Fibroblast of upper back skin (primary cell): ENCODE measurements at regions not wholly inside any gene's neighbourhood (a gene's known extent, or its start where the extent isn't known, plus 50 kb on each side); places are given as distances from the start of the nearest gene placed in this dataset.

Experiments
- DNase-seq: peaks from one replicate; pipeline ENCODE4 v3.0.0-alpha.2; 2013

GRCh38 chr6:140956571-140957369, 1176.0 kb upstream of the GJE1 start:
- DNase-seq: peak; percentile 72

GRCh38 chr6:140940251-140940925, 1192.3 kb upstream of the GJE1 start:
- DNase-seq: no peak

GRCh38 chr6:140932909-140933308, 1199.8 kb upstream of the GJE1 start:
- no peak for DNase-seq

- no peak for DNase-seq
Measured at GRCh38 chr6:140931581-140931980, 1201.1 kb upstream of the GJE1 start.

GRCh38 chr6:140929121-140929520, 1203.6 kb upstream of the GJE1 start:
- DNase-seq: no peak

- DNase-seq: no peak
Measured at GRCh38 chr6:140923048-140923447, 1209.7 kb upstream of the GJE1 start.

GRCh38 chr6:140921366-140922226, 1211.1 kb upstream of the GJE1 start:
- peak; percentile 92 for DNase-seq

GRCh38 chr6:140917911-140918310, 1214.8 kb upstream of the GJE1 start:
- no peak for DNase-seq

GRCh38 chr6:140915551-140915950, 1217.2 kb upstream of the GJE1 start:
- no peak for DNase-seq

GRCh38 chr6:140915103-140915502, 1217.6 kb upstream of the GJE1 start:
- peak; percentile 20 for DNase-seq

- DNase-seq: no peak
Measured at GRCh38 chr6:140912686-140913085, 1220.0 kb upstream of the GJE1 start.

GRCh38 chr6:140909625-140910024, 1223.1 kb upstream of the GJE1 start:
- DNase-seq: peak; percentile 20

- peak; percentile 62 for DNase-seq
Measured at GRCh38 chr6:140909156-140909555, 1223.6 kb upstream of the GJE1 start.

- DNase-seq: no peak
Measured at GRCh38 chr6:140908505-140908904, 1224.2 kb upstream of the GJE1 start.

- no peak for DNase-seq
Measured at GRCh38 chr6:140907235-140907634, 1225.5 kb upstream of the GJE1 start.

- no peak for DNase-seq
Measured at GRCh38 chr6:140905724-140906123, 1227.0 kb upstream of the GJE1 start.

- DNase-seq: no peak
Measured at GRCh38 chr6:140905050-140905449, 1227.7 kb upstream of the GJE1 start.

- DNase-seq: no peak
Measured at GRCh38 chr6:140897804-140898573, 1234.7 kb upstream of the GJE1 start.

- DNase-seq: no peak
Measured at GRCh38 chr6:140897349-140897748, 1235.4 kb upstream of the GJE1 start.

GRCh38 chr6:140893432-140893831, 1239.3 kb upstream of the GJE1 start:
- DNase-seq: no peak

GRCh38 chr6:140879946-140880345, 1252.8 kb upstream of the GJE1 start:
- peak; percentile 53 for DNase-seq

GRCh38 chr6:140874066-140874465, 1258.7 kb upstream of the GJE1 start:
- DNase-seq: no peak

GRCh38 chr6:140872885-140873284, 1259.8 kb upstream of the GJE1 start:
- no peak for DNase-seq
